ENCODE measurements at regions not wholly inside any gene's neighbourhood (a gene's known extent, or its start where the extent isn't known, plus 50 kb on each side); places are given as distances from the start of the nearest gene placed in this dataset.

GRCh38 chr11:56885177-56885576, 103.5 kb upstream of the OR5AK2 start:
- no peak overlapping the region for H3K4me3 ChIP-seq (ENCODE audit: low read length)
- peak; percentile 51 for DNase-seq (ENCODE audit: low read depth)
- TF ChIP-seq, protein P1, sequence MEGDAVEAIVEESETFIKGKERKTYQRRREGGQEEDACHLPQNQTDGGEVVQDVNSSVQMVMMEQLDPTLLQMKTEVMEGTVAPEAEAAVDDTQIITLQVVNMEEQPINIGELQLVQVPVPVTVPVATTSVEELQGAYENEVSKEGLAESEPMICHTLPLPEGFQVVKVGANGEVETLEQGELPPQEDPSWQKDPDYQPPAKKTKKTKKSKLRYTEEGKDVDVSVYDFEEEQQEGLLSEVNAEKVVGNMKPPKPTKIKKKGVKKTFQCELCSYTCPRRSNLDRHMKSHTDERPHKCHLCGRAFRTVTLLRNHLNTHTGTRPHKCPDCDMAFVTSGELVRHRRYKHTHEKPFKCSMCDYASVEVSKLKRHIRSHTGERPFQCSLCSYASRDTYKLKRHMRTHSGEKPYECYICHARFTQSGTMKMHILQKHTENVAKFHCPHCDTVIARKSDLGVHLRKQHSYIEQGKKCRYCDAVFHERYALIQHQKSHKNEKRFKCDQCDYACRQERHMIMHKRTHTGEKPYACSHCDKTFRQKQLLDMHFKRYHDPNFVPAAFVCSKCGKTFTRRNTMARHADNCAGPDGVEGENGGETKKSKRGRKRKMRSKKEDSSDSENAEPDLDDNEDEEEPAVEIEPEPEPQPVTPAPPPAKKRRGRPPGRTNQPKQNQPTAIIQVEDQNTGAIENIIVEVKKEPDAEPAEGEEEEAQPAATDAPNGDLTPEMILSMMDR (IDR thresholded peaks at IDR 0.05; ENCODE audit: insufficient read depth, low read depth, low read length, missing control alignments) = no peak

DNA sequence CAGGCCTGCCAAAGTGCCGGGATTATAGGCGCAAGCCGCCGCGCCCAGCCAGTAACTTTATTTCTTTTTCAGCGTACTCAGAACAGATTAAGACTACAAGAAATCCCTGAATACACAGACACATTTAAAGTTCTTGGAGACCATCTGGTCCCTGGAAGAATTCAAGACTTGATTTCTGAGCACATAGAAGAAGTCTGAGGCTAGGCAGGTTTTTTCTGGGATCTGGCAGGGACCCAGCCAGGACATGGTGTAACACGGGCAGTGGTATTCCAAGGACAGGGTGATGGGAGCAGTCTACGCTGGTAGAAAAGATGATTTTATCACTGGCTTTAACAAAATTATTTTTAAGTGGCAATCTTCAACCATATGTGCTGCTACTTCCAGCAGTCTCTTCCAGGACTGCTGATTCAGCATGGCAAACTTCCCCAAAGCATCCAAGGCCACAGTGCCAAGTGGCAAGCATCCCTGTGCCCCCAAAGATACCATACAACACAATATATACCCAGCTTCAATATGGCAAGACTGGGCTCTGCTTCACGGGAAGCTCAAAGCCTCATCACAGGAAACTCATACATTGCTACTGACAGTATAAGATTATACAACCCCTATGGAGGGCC, 105.2 kb upstream of the OR5AK2 start:
- H3K4me3 ChIP-seq (ENCODE audit: low read length) = no peak overlapping the region
- TF ChIP-seq, protein P1 (IDR thresholded peaks at IDR 0.05; ENCODE audit: insufficient read depth, low read depth, low read length, missing control alignments) = no peak
- no peak for DNase-seq (ENCODE audit: low read depth)

- TF ChIP-seq, protein P1 (IDR thresholded peaks at IDR 0.05; ENCODE audit: insufficient read depth, low read depth, low read length, missing control alignments) = no peak
- DNase-seq (ENCODE audit: low read depth) = peak; percentile 82
- H3K4me3 ChIP-seq (ENCODE audit: low read length) = no peak overlapping the region
Measured at GRCh38 chr11:56876621-56877275, 112.0 kb upstream of the OR5AK2 start.

GRCh38 chr11:56855217-56855616, 106.7 kb upstream of the OR9G4 start:
- TF ChIP-seq, protein P1 (IDR thresholded peaks at IDR 0.05; ENCODE audit: insufficient read depth, low read depth, low read length, missing control alignments) = no peak
- DNase-seq (ENCODE audit: low read depth) = peak; percentile 61
- no peak overlapping the region for H3K4me3 ChIP-seq (ENCODE audit: low read length)

DNA sequence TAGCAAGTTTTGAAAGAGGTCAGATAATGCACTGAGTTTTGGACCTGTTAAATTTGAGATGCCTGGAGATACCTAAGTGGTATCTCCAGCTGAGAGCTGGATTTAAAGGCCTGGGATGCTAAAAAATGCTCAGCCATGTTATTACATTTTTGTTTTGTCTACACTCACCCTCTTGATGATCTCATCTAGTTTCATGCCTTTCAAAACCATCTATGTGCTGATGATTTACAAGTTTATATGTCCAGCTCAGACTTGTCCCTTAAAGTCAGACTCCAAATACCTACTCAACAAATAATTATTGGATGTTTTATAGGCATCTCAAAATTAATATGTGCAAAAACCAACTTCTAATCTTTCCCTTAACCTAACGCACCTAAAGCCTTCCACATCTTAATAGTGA, 103.6 kb upstream of the OR9G4 start:
- TF ChIP-seq, protein P1 (IDR thresholded peaks at IDR 0.05; ENCODE audit: insufficient read depth, low read depth, low read length, missing control alignments) = no peak
- DNase-seq (ENCODE audit: low read depth) = peak; percentile 80
- H3K4me3 ChIP-seq (ENCODE audit: low read length) = no peak overlapping the region

DNA sequence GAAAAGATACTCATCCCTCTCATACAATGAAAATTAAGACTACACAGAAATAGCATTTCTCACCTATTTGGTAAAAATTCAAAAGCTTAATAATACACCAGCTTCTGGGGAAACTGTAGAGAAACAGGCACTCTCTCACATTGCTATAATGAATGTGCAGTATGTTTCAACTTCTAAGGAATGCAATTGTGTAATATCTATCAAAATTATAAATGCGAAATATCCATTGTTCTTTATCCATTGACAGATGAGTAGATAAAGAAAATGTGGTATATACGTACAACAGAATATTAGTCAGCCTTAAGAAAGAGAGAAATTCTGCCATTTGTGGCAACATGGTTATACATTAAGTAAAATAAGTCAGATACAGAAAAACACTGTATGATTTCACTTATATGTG, 101.4 kb upstream of the OR9G4 start:
- TF ChIP-seq, protein P1 (IDR thresholded peaks at IDR 0.05; ENCODE audit: insufficient read depth, low read depth, low read length, missing control alignments) = no peak
- H3K4me3 ChIP-seq (ENCODE audit: low read length) = no peak overlapping the region
- peak; percentile 48 for DNase-seq (ENCODE audit: low read depth)

- peak; percentile 87 for DNase-seq (ENCODE audit: low read depth)
- H3K4me3 ChIP-seq (ENCODE audit: low read length) = no peak overlapping the region
- TF ChIP-seq, protein P1 (IDR thresholded peaks at IDR 0.05; ENCODE audit: insufficient read depth, low read depth, low read length, missing control alignments) = no peak
Measured at GRCh38 chr11:56849250-56849649, 100.8 kb upstream of the OR9G4 start.

Measured in epithelial cell of esophagus (primary cell).